ENCODE measurements at regions not wholly inside any gene's neighbourhood (a gene's known extent, or its start where the extent isn't known, plus 50 kb on each side); places are given as distances from the start of the nearest gene placed in this dataset.
"Not testable (repeated sequence)": the region's sequence is repeated elsewhere in the genome, so short reads cannot be mapped to it uniquely, and the experiment has no call there.

- Mint-ChIP-seq H3K27ac (peak overlapping the region; percentile 85), H3K27me3 (ENCODE audit: insufficient read depth, low read depth) (peaks cover 2% of the 10 kb centered on the region), H3K4me1 (peaks cover 6% of the 10 kb centered on the region), H3K9me3 (no peaks in the 10 kb centered on the region), H3K4me3 (no peak overlapping the region), H3K36me3 (no peaks in the 10 kb centered on the region)
- Histone ChIP-seq H3K9ac (no peak overlapping the region), H3K4me3 (no peak overlapping the region), H3K36me3 (no peaks in the 10 kb centered on the region), H3K27me3 (no peaks in the 10 kb centered on the region), H3K27ac (no peak overlapping the region), H4K20me1 (ENCODE audit: low read depth) (no peaks in the 10 kb centered on the region), H3K9me3 (ENCODE audit: low read depth) (no peaks in the 10 kb centered on the region), H2AFZ (replicated peaks) (peak overlapping the region; percentile 2), H3F3A (ENCODE audit: low read depth) (no peaks in the 10 kb centered on the region), H3K4me2 (no peak overlapping the region), H3K79me2 (ENCODE audit: low read depth) (no peaks in the 10 kb centered on the region), H3K4me1 (no peaks in the 10 kb centered on the region)
- TF ChIP-seq EZH2 (IDR thresholded peaks at IDR 0.05): no peak
- peak; percentile 53 for TF ChIP-seq CTCF (IDR thresholded peaks at IDR 0.05)
- peak; percentile 45 for DNase-seq (ENCODE audit: low spot score)
Measured at GRCh38 chr5:75885849-75886596, 168.8 kb upstream of the POC5 start.

GRCh38 chr5:75885321-75885720 is 168.1 kb upstream of the POC5 start:
- H3K9me3 ChIP-seq (ENCODE audit: low read depth): no peaks in the 10 kb centered on the region
- H4K20me1 ChIP-seq (ENCODE audit: low read depth): no peaks in the 10 kb centered on the region
- H3K27ac ChIP-seq: no peak overlapping the region
- peak overlapping the region; percentile 2 for H2AFZ ChIP-seq (replicated peaks)
- peaks cover 6% of the 10 kb centered on the region for H3K4me1 Mint-ChIP-seq
- no peaks in the 10 kb centered on the region for H3K27me3 ChIP-seq
- H3K27ac Mint-ChIP-seq: no peak overlapping the region
- no peaks in the 10 kb centered on the region for H3K79me2 ChIP-seq (ENCODE audit: low read depth)
- no peaks in the 10 kb centered on the region for H3K4me1 ChIP-seq
- H3K4me3 Mint-ChIP-seq: no peak overlapping the region
- no peaks in the 10 kb centered on the region for H3F3A ChIP-seq (ENCODE audit: low read depth)
- no peaks in the 10 kb centered on the region for H3K36me3 Mint-ChIP-seq
- no peak overlapping the region for H3K4me3 ChIP-seq
- no peak for DNase-seq (ENCODE audit: low spot score)
- no peak for TF ChIP-seq EZH2 (IDR thresholded peaks at IDR 0.05)
- H3K36me3 ChIP-seq: no peaks in the 10 kb centered on the region
- H3K9me3 Mint-ChIP-seq: peaks cover 3% of the 10 kb centered on the region
- H3K27me3 Mint-ChIP-seq (ENCODE audit: insufficient read depth, low read depth): peaks cover 2% of the 10 kb centered on the region
- no peak overlapping the region for H3K4me2 ChIP-seq
- H3K9ac ChIP-seq: no peak overlapping the region

GRCh38 chr5:75869891-75870290 is 152.7 kb upstream of the POC5 start:
- Histone ChIP-seq H3K9me3 (ENCODE audit: low read depth) (no peaks in the 10 kb centered on the region), H3K4me2 (no peak overlapping the region), H3K27me3 (no peaks in the 10 kb centered on the region), H4K20me1 (ENCODE audit: low read depth) (no peaks in the 10 kb centered on the region), H3K27ac (no peak overlapping the region), H3K4me1 (no peaks in the 10 kb centered on the region), H3K36me3 (no peaks in the 10 kb centered on the region), H3K79me2 (ENCODE audit: low read depth) (no peaks in the 10 kb centered on the region), H2AFZ (replicated peaks) (no peak overlapping the region), H3K9ac (no peak overlapping the region), H3K4me3 (no peak overlapping the region), H3F3A (ENCODE audit: low read depth) (no peaks in the 10 kb centered on the region)
- Mint-ChIP-seq H3K4me3 (no peak overlapping the region), H3K4me1 (no peaks in the 10 kb centered on the region), H3K9me3 (peaks cover 13% of the 10 kb centered on the region), H3K27ac (no peak overlapping the region), H3K36me3 (no peaks in the 10 kb centered on the region), H3K27me3 (ENCODE audit: insufficient read depth, low read depth) (peaks cover 2% of the 10 kb centered on the region)
- no peak for DNase-seq (ENCODE audit: low spot score)
- TF ChIP-seq EZH2phosphoT487 (IDR thresholded peaks at IDR 0.05): no peak
- TF ChIP-seq CTCF (IDR thresholded peaks at IDR 0.05): no peak
- TF ChIP-seq EZH2 (IDR thresholded peaks at IDR 0.05): no peak

- Histone ChIP-seq H3K4me2 (no peak overlapping the region), H3K79me2 (ENCODE audit: low read depth) (no peaks in the 10 kb centered on the region), H3K4me1 (peaks cover 6% of the 10 kb centered on the region), H3K27me3 (no peaks in the 10 kb centered on the region), H3K27ac (no peak overlapping the region), H3K4me3 (no peak overlapping the region), H3K9me3 (ENCODE audit: low read depth) (peaks cover 11% of the 10 kb centered on the region), H3K36me3 (no peaks in the 10 kb centered on the region), H3F3A (ENCODE audit: low read depth) (peaks cover 4% of the 10 kb centered on the region), H3K9ac (no peak overlapping the region), H2AFZ (replicated peaks) (no peak overlapping the region), H4K20me1 (ENCODE audit: low read depth) (no peaks in the 10 kb centered on the region)
- H3K4me1 Mint-ChIP-seq: peaks cover 14% of the 10 kb centered on the region
- no peaks in the 10 kb centered on the region for H3K27me3 Mint-ChIP-seq (ENCODE audit: insufficient read depth, low read depth)
- H3K36me3 Mint-ChIP-seq: no peaks in the 10 kb centered on the region
- H3K4me3 Mint-ChIP-seq: no peak overlapping the region
- H3K27ac Mint-ChIP-seq: no peak overlapping the region
- DNase-seq (ENCODE audit: low spot score): no peak
- TF ChIP-seq EZH2phosphoT487 (IDR thresholded peaks at IDR 0.05) (no peak), CTCF (IDR thresholded peaks at IDR 0.05) (no peak), EZH2 (IDR thresholded peaks at IDR 0.05) (no peak)
- H3K9me3 Mint-ChIP-seq: peaks cover 22% of the 10 kb centered on the region
Measured at GRCh38 chr5:75862872-75863271, 145.6 kb upstream of the POC5 start.

- not testable (repeated sequence) for H3F3A ChIP-seq (ENCODE audit: low read depth); H4K20me1 ChIP-seq (ENCODE audit: low read depth); H3K27me3 Mint-ChIP-seq (ENCODE audit: insufficient read depth, low read depth); H3K36me3 Mint-ChIP-seq; H3K9ac ChIP-seq; H3K4me3 ChIP-seq; H3K79me2 ChIP-seq (ENCODE audit: low read depth); H3K27me3 ChIP-seq; H3K36me3 ChIP-seq; H3K4me2 ChIP-seq; H3K4me1 ChIP-seq
- Mint-ChIP-seq H3K27ac (peak overlapping the region; percentile 66), H3K9me3 (peaks cover 30% of the 10 kb centered on the region), H3K4me1 (peaks cover 14% of the 10 kb centered on the region), H3K4me3 (peak overlapping the region; percentile 4)
- peak; percentile 73 for DNase-seq (ENCODE audit: low spot score)
- Histone ChIP-seq H2AFZ (replicated peaks) (peak overlapping the region; percentile 36), H3K9me3 (ENCODE audit: low read depth) (peaks cover 14% of the 10 kb centered on the region), H3K27ac (peak overlapping the region; percentile 85)
Measured at GRCh38 chr5:75859621-75860020, 142.4 kb upstream of the POC5 start.

Data from neural progenitor cell (in vitro differentiated cells).